ENCODE measurements at regions not wholly inside any gene's neighbourhood (a gene's known extent, or its start where the extent isn't known, plus 50 kb on each side); places are given as distances from the start of the nearest gene placed in this dataset.

- TF ChIP-seq CTCF (IDR thresholded peaks at IDR 0.05; ENCODE audit: insufficient read depth, low read length, severe bottlenecking), result no peak
- peaks cover 3% of the 10 kb centered on the region for H3K27me3 ChIP-seq (ENCODE audit: control insufficient read depth, insufficient read depth, low read length)
- no peak overlapping the region for H3K4me3 ChIP-seq (ENCODE audit: low read depth, low read length)
- H3K36me3 ChIP-seq (ENCODE audit: control insufficient read depth, insufficient read depth, low read length), result no peaks in the 10 kb centered on the region
- FAIRE-seq (no peak), DNase-seq (ENCODE audit: low read depth) (peak; percentile 17)
Observed at GRCh38 chr22:22144858-22145257, 99.7 kb upstream of the VPREB1 start.

- peaks cover 3% of the 10 kb centered on the region for H3K27me3 ChIP-seq (ENCODE audit: control insufficient read depth, insufficient read depth, low read length)
- FAIRE-seq, result no peak
- DNase-seq (ENCODE audit: low read depth), result no peak
- H3K36me3 ChIP-seq (ENCODE audit: control insufficient read depth, insufficient read depth, low read length), result no peaks in the 10 kb centered on the region
- no peak overlapping the region for H3K4me3 ChIP-seq (ENCODE audit: low read depth, low read length)
- no peak for TF ChIP-seq CTCF (IDR thresholded peaks at IDR 0.05; ENCODE audit: insufficient read depth, low read length, severe bottlenecking)
Observed at GRCh38 chr22:22143448-22143847, 101.1 kb upstream of the VPREB1 start.

- H3K27me3 ChIP-seq (ENCODE audit: control insufficient read depth, insufficient read depth, low read length), result peaks cover 3% of the 10 kb centered on the region
- DNase-seq (ENCODE audit: low read depth) (no peak), FAIRE-seq (no peak)
- no peak for TF ChIP-seq CTCF (IDR thresholded peaks at IDR 0.05; ENCODE audit: insufficient read depth, low read length, severe bottlenecking)
- H3K4me3 ChIP-seq (ENCODE audit: low read depth, low read length), result no peak overlapping the region
- no peaks in the 10 kb centered on the region for H3K36me3 ChIP-seq (ENCODE audit: control insufficient read depth, insufficient read depth, low read length)
Observed at GRCh38 chr22:22142661-22143060, 101.9 kb upstream of the VPREB1 start.

- Histone ChIP-seq H3K36me3 (ENCODE audit: control insufficient read depth, insufficient read depth, low read length) (no peaks in the 10 kb centered on the region), H3K4me3 (ENCODE audit: low read depth, low read length) (no peak overlapping the region), H3K27me3 (ENCODE audit: control insufficient read depth, insufficient read depth, low read length) (peaks cover 3% of the 10 kb centered on the region)
- no peak for FAIRE-seq
- peak; percentile 7 for DNase-seq (ENCODE audit: low read depth)
- no peak for TF ChIP-seq CTCF (IDR thresholded peaks at IDR 0.05; ENCODE audit: insufficient read depth, low read length, severe bottlenecking)
Observed at GRCh38 chr22:22141771-22142591, 102.6 kb upstream of the VPREB1 start.

GRCh38 chr22:22141031-22141430 is 103.6 kb upstream of the VPREB1 start:
- DNase-seq (ENCODE audit: low read depth) (no peak), FAIRE-seq (peak; percentile 47)
- no peak overlapping the region for H3K4me3 ChIP-seq (ENCODE audit: low read depth, low read length)
- no peak for TF ChIP-seq CTCF (IDR thresholded peaks at IDR 0.05; ENCODE audit: insufficient read depth, low read length, severe bottlenecking)
- no peaks in the 10 kb centered on the region for H3K36me3 ChIP-seq (ENCODE audit: control insufficient read depth, insufficient read depth, low read length)
- H3K27me3 ChIP-seq (ENCODE audit: control insufficient read depth, insufficient read depth, low read length), result peaks cover 3% of the 10 kb centered on the region

GRCh38 chr22:22139364-22139763 is 105.2 kb upstream of the VPREB1 start:
- DNase-seq (ENCODE audit: low read depth), result no peak
- Histone ChIP-seq H3K27me3 (ENCODE audit: control insufficient read depth, insufficient read depth, low read length) (peaks cover 3% of the 10 kb centered on the region), H3K4me3 (ENCODE audit: low read depth, low read length) (no peak overlapping the region), H3K36me3 (ENCODE audit: control insufficient read depth, insufficient read depth, low read length) (no peaks in the 10 kb centered on the region)
- no peak for FAIRE-seq
- no peak for TF ChIP-seq CTCF (IDR thresholded peaks at IDR 0.05; ENCODE audit: insufficient read depth, low read length, severe bottlenecking)
